Suprapubic skin (tissue), 4 donors: ENCODE measurements at regions not wholly inside any gene's neighbourhood (a gene's known extent, or its start where the extent isn't known, plus 50 kb on each side); places are given as distances from the start of the nearest gene placed in this dataset.

ENCODE experiments used
- POLR2A ChIP-seq, 2 donors: fragments of 450-650 bp; IDR thresholded peaks; one replicate each; pipeline ENCODE4 v1.6.1; 2017; ENCODE audit warnings: antibody characterized with exemption in 2 of 2, mild to moderate bottlenecking in 2 of 2, moderate library complexity in 2 of 2
- POLR2AphosphoS5 ChIP-seq, 3 donors: sonication (generic); formaldehyde crosslinking; IDR thresholded peaks; one replicate each; pipeline ENCODE4 v1.6.1; 2017; ENCODE audit warnings: antibody characterized with exemption in 3 of 3
- TF ChIP-seq, protein P1 (sequence below), 2 donors: fragments of 200-600 bp in 1 of 2; fragments of 450-650 bp in 1 of 2; sonication (generic) in 1 of 2; IDR thresholded peaks; one replicate each; pipeline ENCODE4 v1.5.1; 2016 to 2019; ENCODE audit warnings: antibody characterized with exemption in 2 of 2, mild to moderate bottlenecking in 1 of 2, moderate library complexity in 1 of 2

GRCh38 chr1:218743861-218744505, 398.8 kb downstream of the TGFB2 start:
- TF ChIP-seq, protein P1, sequence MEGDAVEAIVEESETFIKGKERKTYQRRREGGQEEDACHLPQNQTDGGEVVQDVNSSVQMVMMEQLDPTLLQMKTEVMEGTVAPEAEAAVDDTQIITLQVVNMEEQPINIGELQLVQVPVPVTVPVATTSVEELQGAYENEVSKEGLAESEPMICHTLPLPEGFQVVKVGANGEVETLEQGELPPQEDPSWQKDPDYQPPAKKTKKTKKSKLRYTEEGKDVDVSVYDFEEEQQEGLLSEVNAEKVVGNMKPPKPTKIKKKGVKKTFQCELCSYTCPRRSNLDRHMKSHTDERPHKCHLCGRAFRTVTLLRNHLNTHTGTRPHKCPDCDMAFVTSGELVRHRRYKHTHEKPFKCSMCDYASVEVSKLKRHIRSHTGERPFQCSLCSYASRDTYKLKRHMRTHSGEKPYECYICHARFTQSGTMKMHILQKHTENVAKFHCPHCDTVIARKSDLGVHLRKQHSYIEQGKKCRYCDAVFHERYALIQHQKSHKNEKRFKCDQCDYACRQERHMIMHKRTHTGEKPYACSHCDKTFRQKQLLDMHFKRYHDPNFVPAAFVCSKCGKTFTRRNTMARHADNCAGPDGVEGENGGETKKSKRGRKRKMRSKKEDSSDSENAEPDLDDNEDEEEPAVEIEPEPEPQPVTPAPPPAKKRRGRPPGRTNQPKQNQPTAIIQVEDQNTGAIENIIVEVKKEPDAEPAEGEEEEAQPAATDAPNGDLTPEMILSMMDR (IDR thresholded peaks at IDR 0.05): no peak
- TF ChIP-seq POLR2A (IDR thresholded peaks at IDR 0.05) (no peak), POLR2AphosphoS5 (IDR thresholded peaks at IDR 0.05) (no peak)
